ENCODE measurements at regions not wholly inside any gene's neighbourhood (a gene's known extent, or its start where the extent isn't known, plus 50 kb on each side); places are given as distances from the start of the nearest gene placed in this dataset.

DNA sequence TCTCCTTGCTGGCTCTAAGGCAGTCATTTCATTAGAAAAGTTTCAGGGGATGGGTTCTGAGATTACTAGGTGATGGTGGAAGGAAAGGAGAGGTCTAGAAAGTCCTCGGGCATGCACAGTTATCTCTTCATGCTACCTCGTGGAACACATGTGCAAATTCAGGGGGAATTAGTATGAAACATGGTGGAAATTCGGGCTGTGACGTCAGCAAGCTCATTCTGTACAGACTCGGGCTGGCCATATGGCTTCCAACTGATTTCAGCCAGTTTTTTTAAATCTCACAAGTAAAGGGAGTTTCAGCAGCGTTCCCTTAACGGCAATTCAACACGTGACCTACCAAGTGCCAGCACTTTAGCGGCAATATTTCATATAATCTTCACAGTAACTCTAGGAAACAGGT, 251.1 kb downstream of the TBL1XR1 start:
- TF ChIP-seq, protein P1, sequence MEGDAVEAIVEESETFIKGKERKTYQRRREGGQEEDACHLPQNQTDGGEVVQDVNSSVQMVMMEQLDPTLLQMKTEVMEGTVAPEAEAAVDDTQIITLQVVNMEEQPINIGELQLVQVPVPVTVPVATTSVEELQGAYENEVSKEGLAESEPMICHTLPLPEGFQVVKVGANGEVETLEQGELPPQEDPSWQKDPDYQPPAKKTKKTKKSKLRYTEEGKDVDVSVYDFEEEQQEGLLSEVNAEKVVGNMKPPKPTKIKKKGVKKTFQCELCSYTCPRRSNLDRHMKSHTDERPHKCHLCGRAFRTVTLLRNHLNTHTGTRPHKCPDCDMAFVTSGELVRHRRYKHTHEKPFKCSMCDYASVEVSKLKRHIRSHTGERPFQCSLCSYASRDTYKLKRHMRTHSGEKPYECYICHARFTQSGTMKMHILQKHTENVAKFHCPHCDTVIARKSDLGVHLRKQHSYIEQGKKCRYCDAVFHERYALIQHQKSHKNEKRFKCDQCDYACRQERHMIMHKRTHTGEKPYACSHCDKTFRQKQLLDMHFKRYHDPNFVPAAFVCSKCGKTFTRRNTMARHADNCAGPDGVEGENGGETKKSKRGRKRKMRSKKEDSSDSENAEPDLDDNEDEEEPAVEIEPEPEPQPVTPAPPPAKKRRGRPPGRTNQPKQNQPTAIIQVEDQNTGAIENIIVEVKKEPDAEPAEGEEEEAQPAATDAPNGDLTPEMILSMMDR (IDR thresholded peaks at IDR 0.05; ENCODE audit: borderline replicate concordance, control extremely low read depth, extremely low read depth, insufficient read depth, missing control alignments): no peak
- DNase-seq (ENCODE audit: low spot score): no peak
- in situ Hi-C loops (cut with MboI; ENCODE audit: low sequenced_read_pairs, unreplicated experiment): no loop called here

DNA sequence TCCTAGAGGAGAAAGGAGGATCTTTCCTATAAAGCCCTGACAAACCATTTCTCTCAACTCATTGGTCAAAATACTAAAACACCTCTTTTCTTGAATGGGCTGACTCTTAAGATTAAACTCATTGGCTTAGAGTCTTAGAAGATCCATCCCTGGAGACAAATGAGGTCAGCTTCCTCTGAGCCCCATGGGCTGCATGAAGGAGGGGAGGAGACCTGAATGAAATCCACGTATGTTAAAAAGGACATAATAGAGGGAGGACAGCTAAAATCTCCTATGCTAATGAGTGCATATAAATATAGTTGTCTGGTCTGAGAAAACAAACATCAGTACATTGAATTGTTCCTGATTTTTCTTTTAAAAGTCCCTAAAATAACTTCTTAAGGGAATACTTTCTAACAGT, 255.0 kb downstream of the TBL1XR1 start:
- in situ Hi-C loops (cut with MboI; ENCODE audit: low sequenced_read_pairs, unreplicated experiment): no loop called here
- no peak for DNase-seq (ENCODE audit: low spot score)
- TF ChIP-seq, protein P1 (IDR thresholded peaks at IDR 0.05; ENCODE audit: borderline replicate concordance, control extremely low read depth, extremely low read depth, insufficient read depth, missing control alignments): no peak

DNA sequence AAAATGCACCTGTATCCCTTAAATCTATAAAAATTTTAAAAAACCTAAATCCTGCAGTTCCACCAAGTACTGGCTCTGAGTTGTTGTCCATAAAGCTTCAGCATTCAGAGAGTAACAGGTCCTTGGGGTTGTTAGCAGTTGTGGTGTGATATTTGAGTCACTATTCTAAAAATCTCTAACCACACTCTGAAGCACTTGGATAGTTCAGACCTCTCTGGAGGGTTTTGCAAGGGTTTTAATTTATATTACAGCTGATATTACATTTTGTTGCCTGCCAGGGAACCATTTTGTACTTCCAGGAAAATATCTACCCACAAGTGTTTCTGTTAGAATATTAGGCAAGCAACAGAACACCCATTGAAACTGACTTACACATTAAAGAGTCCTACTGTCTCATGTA, 255.6 kb downstream of the TBL1XR1 start:
- no peak for DNase-seq (ENCODE audit: low spot score)
- in situ Hi-C loops (cut with MboI; ENCODE audit: low sequenced_read_pairs, unreplicated experiment): no loop called here
- TF ChIP-seq, protein P1 (IDR thresholded peaks at IDR 0.05; ENCODE audit: borderline replicate concordance, control extremely low read depth, extremely low read depth, insufficient read depth, missing control alignments): no peak

DNA sequence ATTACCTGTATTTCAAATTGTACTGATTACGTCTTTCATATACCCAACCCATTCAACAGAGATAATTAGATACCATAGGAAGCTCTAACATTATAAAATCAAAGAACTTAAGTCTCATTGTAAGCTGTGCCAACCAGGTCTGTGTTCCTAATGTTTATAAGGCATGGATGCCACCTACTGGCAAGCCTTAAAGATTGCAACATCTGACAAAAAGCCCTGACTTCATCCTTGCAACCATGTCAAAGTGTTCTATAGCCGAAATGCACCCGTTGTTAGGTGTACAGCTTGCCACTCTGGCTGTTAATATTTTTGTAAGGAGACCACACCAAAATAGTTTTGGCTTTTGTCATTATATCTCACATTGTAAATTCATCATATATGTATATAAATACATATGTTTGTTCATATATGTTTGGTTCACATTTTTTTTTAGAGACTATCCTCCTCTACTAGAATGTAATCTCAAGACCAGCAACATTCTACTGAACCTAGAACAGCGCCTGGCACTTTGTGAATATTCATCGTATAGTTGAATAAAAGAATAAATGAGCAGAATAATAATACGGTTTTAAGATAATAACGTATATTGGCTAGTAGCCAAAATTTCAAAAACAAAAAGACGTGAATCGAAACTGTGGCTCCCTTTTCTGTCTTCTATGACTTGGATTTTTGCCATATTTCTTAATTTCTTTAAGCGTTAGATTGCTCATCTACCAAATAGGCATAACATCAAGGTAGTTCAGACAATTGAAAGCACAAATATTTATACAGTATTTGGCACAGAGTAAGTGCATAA, 258.1 kb downstream of the TBL1XR1 start:
- DNase-seq (ENCODE audit: low spot score): peak; percentile 66
- in situ Hi-C loops (cut with MboI; ENCODE audit: low sequenced_read_pairs, unreplicated experiment): no loop called here
- TF ChIP-seq, protein P1 (IDR thresholded peaks at IDR 0.05; ENCODE audit: borderline replicate concordance, control extremely low read depth, extremely low read depth, insufficient read depth, missing control alignments): peak; percentile 69

DNA sequence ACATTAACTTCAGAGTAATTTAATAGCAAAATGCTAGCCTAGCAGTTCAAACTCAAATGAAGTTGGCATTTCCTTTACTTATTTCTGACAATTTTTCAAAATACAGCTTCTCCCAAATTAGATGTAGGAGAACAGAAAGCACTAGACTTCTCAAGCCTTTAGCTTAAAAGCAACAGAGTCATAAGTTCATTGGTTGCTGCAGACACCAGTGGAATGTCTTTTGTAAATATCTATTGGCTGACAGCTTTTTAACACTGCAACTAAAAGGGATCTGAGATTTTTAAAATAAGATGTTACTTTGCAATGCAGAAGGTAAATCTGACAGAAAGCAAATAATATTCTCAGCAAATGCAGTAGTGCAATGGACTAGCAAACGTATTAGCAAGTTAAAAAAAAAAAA, 259.3 kb downstream of the TBL1XR1 start:
- no peak for DNase-seq (ENCODE audit: low spot score)

DNA sequence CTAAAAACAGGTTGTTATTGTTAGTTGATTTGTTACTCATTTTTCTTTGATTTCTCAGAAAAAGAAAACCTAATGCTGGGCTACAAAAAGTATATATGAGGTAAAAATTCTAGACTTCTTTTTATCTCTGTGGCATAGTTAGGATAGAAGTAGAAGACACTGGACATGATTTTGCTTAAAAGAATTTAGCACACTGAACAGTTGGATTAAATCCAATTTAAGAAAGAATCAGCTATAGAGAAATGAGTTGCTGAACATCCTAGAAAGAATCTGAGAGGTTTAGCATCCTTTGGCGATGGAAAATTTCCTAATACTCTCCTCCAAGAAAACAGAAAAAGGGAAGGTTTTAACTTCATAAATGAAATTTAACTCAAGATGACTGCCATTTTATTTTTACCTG, 259.7 kb downstream of the TBL1XR1 start:
- DNase-seq (ENCODE audit: low spot score): no peak
- TF ChIP-seq, protein P1 (IDR thresholded peaks at IDR 0.05; ENCODE audit: borderline replicate concordance, control extremely low read depth, extremely low read depth, insufficient read depth, missing control alignments): no peak
- in situ Hi-C loops (cut with MboI; ENCODE audit: low sequenced_read_pairs, unreplicated experiment): no loop called here

More for the DNA sequence above, 259.3 kb downstream of the TBL1XR1 start:
- in situ Hi-C loops (cut with MboI; ENCODE audit: low sequenced_read_pairs, unreplicated experiment): no loop called here
- TF ChIP-seq, protein P1 (IDR thresholded peaks at IDR 0.05; ENCODE audit: borderline replicate concordance, control extremely low read depth, extremely low read depth, insufficient read depth, missing control alignments): no peak

All from GM13976 (cell line).